DOHH2 (cell line): ENCODE measurements at regions not wholly inside any gene's neighbourhood (a gene's known extent, or its start where the extent isn't known, plus 50 kb on each side); places are given as distances from the start of the nearest gene placed in this dataset.

Source experiments
- H3F3A ChIP-seq: fragments of 200-600 bp; sonication (generic), shearing (Covaris generic); 2 replicates; pipeline ENCODE4 v1.6.0; 2016; ENCODE audit warnings: antibody characterized with exemption, mild to moderate bottlenecking; ENCODE audit not compliant: control insufficient read depth, insufficient read depth
- H3K27ac ChIP-seq: fragments of 200-600 bp; sonication (generic); 2 replicates; pipeline ENCODE4 v1.5.1; 2014; ENCODE audit warnings: low read depth, mild to moderate bottlenecking, low read length, moderate library complexity
- H3K27me3 ChIP-seq: fragments of 200-600 bp; sonication (generic); 2 replicates; pipeline ENCODE4 v1.6.1; 2014; ENCODE audit warnings: mild to moderate bottlenecking, low read length, mixed read lengths; ENCODE audit not compliant: control insufficient read depth
- H3K36me3 ChIP-seq: fragments of 200-600 bp; sonication (generic); 2 replicates; pipeline ENCODE4 v1.6.1; 2014; ENCODE audit warnings: mild to moderate bottlenecking, low read length, moderate library complexity, mixed read lengths; ENCODE audit not compliant: control insufficient read depth
- H3K4me1 ChIP-seq: fragments of 200-600 bp; sonication (generic); 2 replicates; pipeline ENCODE4 v1.6.1; 2014; ENCODE audit warnings: mild to moderate bottlenecking, low read length, mixed read lengths; ENCODE audit not compliant: control insufficient read depth
- H3K4me2 ChIP-seq: fragments of 200-600 bp; sonication (generic); 2 replicates; pipeline ENCODE4 v1.6.0; 2014; ENCODE audit warnings: mild to moderate bottlenecking, low read length, moderate library complexity
- H3K4me3 ChIP-seq: fragments of 200-600 bp; sonication (generic); 2 replicates; pipeline ENCODE4 v1.5.1; 2014; ENCODE audit warnings: mild to moderate bottlenecking, low read length, mixed read lengths
- H3K79me2 ChIP-seq: fragments of 200-600 bp; sonication (generic); 2 replicates; pipeline ENCODE4 v1.6.1; 2014; ENCODE audit warnings: mild to moderate bottlenecking, low read length, mixed read lengths; ENCODE audit not compliant: control insufficient read depth
- H3K9me2 ChIP-seq: fragments of 200-600 bp; sonication (generic); replicated peaks from 2 replicates; pipeline ENCODE4 v1.6.1; 2014; ENCODE audit warnings: mild to moderate bottlenecking, low read length, mixed read lengths; ENCODE audit not compliant: control insufficient read depth
- H3K9me3 ChIP-seq: fragments of 200-600 bp; sonication (generic); 2 replicates; pipeline ENCODE4 v1.6.1; 2014; ENCODE audit warnings: antibody characterized with exemption, low read length, mixed read lengths; ENCODE audit not compliant: control insufficient read depth, insufficient read depth
- H4K20me1 ChIP-seq: fragments of 200-600 bp; sonication (generic); 2 replicates; pipeline ENCODE4 v1.6.0; 2014; ENCODE audit warnings: low read depth, mild to moderate bottlenecking, antibody characterized with exemption, low read length, moderate library complexity; ENCODE audit not compliant: control insufficient read depth, insufficient read depth
- EZH2phosphoT487 ChIP-seq: fragments of 200-600 bp; sonication (generic); IDR thresholded peaks from 2 replicates; pipeline ENCODE4 v1.6.1; 2017; ENCODE audit warnings: borderline replicate concordance, mild to moderate bottlenecking, antibody characterized with exemption, low read length, moderate library complexity, mixed read lengths
- TF ChIP-seq, protein P1 (sequence below): fragments of 200-600 bp; sonication (generic); IDR thresholded peaks from one replicate; pipeline ENCODE4 v1.5.1; 2014; ENCODE audit warnings: antibody characterized with exemption, mild to moderate bottlenecking, low read depth, low read length; ENCODE audit not compliant: poor library complexity, severe bottlenecking

- Histone ChIP-seq H3K27me3 (peaks cover 9% of the 10 kb centered on the region; the same call in 1 of the 2 replicates), H3K4me2 (no peak overlapping the region), H3K27ac (no peak overlapping the region), H4K20me1 (no peaks in the 10 kb centered on the region), H3K36me3 (no peaks in the 10 kb centered on the region), H3K9me3 (no peaks in the 10 kb centered on the region), H3K9me2 (no peaks in the 10 kb centered on the region), H3K79me2 (no peaks in the 10 kb centered on the region), H3K4me3 (no peak overlapping the region), H3F3A (no peaks in the 10 kb centered on the region), H3K4me1 (no peaks in the 10 kb centered on the region)
- no peak for TF ChIP-seq EZH2phosphoT487
- TF ChIP-seq, protein P1, sequence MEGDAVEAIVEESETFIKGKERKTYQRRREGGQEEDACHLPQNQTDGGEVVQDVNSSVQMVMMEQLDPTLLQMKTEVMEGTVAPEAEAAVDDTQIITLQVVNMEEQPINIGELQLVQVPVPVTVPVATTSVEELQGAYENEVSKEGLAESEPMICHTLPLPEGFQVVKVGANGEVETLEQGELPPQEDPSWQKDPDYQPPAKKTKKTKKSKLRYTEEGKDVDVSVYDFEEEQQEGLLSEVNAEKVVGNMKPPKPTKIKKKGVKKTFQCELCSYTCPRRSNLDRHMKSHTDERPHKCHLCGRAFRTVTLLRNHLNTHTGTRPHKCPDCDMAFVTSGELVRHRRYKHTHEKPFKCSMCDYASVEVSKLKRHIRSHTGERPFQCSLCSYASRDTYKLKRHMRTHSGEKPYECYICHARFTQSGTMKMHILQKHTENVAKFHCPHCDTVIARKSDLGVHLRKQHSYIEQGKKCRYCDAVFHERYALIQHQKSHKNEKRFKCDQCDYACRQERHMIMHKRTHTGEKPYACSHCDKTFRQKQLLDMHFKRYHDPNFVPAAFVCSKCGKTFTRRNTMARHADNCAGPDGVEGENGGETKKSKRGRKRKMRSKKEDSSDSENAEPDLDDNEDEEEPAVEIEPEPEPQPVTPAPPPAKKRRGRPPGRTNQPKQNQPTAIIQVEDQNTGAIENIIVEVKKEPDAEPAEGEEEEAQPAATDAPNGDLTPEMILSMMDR = no peak
These were observed 185.8 kb downstream of the NRP2 start for GRCh38 chr2:205868053-205868452.

GRCh38 chr2:205867371-205867770, 185.1 kb downstream of the NRP2 start:
- Histone ChIP-seq H3K79me2 (no peaks in the 10 kb centered on the region), H3K4me3 (no peak overlapping the region), H3K36me3 (no peaks in the 10 kb centered on the region), H3K27ac (no peak overlapping the region), H3K4me2 (no peak overlapping the region), H3K27me3 (peaks cover 9% of the 10 kb centered on the region; the same call in 1 of the 2 replicates), H3K9me2 (no peaks in the 10 kb centered on the region), H3K4me1 (no peaks in the 10 kb centered on the region), H4K20me1 (no peaks in the 10 kb centered on the region), H3F3A (no peaks in the 10 kb centered on the region), H3K9me3 (no peaks in the 10 kb centered on the region)
- TF ChIP-seq, protein P1 = no peak
- TF ChIP-seq EZH2phosphoT487 = no peak

DNA sequence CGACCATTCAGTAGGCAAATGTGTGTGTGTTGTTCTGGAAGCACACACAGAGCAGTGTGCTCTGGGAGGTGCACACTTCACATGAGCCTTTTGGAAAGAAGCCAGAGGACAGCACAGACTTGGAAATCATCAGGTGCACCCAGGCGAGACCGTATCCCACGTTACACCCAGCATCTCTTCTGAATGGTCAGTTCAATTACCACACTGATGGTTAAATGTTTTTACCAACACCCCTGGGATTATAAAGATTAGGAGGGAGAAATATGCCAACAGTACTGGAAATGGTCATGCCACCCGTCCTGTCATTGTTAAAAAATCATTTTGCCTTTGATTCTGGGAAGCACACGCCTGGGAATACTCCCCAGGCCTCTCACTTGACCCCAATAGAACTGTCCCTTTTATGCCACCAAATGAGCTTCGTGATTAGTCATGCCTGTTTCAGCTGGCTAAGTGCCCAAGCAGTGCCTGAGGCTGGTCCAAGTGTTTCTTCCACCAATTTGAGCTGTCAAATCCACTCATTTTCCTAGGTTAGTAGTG, 183.7 kb downstream of the NRP2 start:
- no peaks in the 10 kb centered on the region for H3K9me2 ChIP-seq
- H3K4me1 ChIP-seq = no peaks in the 10 kb centered on the region
- no peaks in the 10 kb centered on the region for H3K79me2 ChIP-seq
- no peak overlapping the region for H3K4me3 ChIP-seq
- H3K36me3 ChIP-seq = no peaks in the 10 kb centered on the region
- H3F3A ChIP-seq = no peaks in the 10 kb centered on the region
- H4K20me1 ChIP-seq = no peaks in the 10 kb centered on the region
- peaks cover 9% of the 10 kb centered on the region; the same call in 1 of the 2 replicates for H3K27me3 ChIP-seq
- no peak overlapping the region for H3K27ac ChIP-seq
- no peak for TF ChIP-seq EZH2phosphoT487
- TF ChIP-seq, protein P1 = no peak
- no peak overlapping the region for H3K4me2 ChIP-seq
- no peaks in the 10 kb centered on the region for H3K9me3 ChIP-seq
